H1 (cell line): ENCODE measurements at regions not wholly inside any gene's neighbourhood (a gene's known extent, or its start where the extent isn't known, plus 50 kb on each side); places are given as distances from the start of the nearest gene placed in this dataset.

Experiments
- CBX8 ChIP-seq: fragments of 300-800, 300-1000 bp; sonication (generic); IDR thresholded peaks from 2 replicates; pipeline ENCODE4 v1.7.1; 2016; ENCODE audit warnings: low read depth, low read length, borderline replicate concordance
- CTCF ChIP-seq, 3 experiments: IDR thresholded peaks; 1 replicate in 2 of 3; 2 replicates in 1 of 3; pipeline versions ENCODE4 v1.5.1 to v1.6.1; 2011; ENCODE audit warnings: low read length in 3 of 3, mild to moderate bottlenecking in 3 of 3, inconsistent platforms in 2 of 3, low read depth in 1 of 3, moderate library complexity in 1 of 3; ENCODE audit not compliant: insufficient read depth in 1 of 3; ENCODE audit errors: control extremely low read depth in 1 of 3
- POU5F1 ChIP-seq: IDR thresholded peaks from 2 replicates; pipeline ENCODE4 v1.6.1; 2011; ENCODE audit warnings: low read depth, mild to moderate bottlenecking, low read length, moderate library complexity

GRCh38 chr1:5479876-5480646, 512.2 kb downstream of the NPHP4 start (continued):
- TF ChIP-seq CBX8: no peak
- no peak for TF ChIP-seq CTCF (IDR thresholded peaks at IDR 0.05; ENCODE audit: control extremely low read depth in 1 of 3, insufficient read depth in 1 of 3, low read depth in 1 of 3, low read length in 3 of 3)
- no peak for TF ChIP-seq POU5F1
